GM12801 (cell line): ENCODE measurements at regions not wholly inside any gene's neighbourhood (a gene's known extent, or its start where the extent isn't known, plus 50 kb on each side); places are given as distances from the start of the nearest gene placed in this dataset.

ENCODE experiments used
- TF ChIP-seq, protein P1 (sequence below): IDR thresholded peaks from one replicate; pipeline ENCODE4 v1.5.1; 2011; ENCODE audit warnings: control low read depth; ENCODE audit not compliant: insufficient read length; ENCODE audit errors: extremely low read depth

DNA sequence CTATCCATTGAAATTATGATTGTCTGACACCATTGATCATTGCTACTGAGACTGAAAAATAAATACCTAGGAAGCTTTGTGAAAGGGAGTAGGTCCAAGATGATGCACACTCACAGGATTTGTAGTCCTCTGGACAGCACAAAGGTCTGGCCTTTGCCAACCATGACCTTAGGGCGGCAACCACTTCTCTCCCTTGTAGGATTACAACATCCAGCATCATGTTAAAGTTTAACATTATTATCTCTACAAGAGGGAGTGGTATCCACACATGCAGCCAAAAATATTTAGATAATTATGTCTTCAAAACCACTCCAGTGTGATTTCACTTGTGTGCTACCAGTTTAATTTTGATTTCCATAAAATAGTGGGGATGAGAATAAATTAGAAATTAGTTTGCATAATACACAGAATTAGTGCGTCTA is 51.1 kb upstream of the NHSL1 start:
- TF ChIP-seq, protein P1, sequence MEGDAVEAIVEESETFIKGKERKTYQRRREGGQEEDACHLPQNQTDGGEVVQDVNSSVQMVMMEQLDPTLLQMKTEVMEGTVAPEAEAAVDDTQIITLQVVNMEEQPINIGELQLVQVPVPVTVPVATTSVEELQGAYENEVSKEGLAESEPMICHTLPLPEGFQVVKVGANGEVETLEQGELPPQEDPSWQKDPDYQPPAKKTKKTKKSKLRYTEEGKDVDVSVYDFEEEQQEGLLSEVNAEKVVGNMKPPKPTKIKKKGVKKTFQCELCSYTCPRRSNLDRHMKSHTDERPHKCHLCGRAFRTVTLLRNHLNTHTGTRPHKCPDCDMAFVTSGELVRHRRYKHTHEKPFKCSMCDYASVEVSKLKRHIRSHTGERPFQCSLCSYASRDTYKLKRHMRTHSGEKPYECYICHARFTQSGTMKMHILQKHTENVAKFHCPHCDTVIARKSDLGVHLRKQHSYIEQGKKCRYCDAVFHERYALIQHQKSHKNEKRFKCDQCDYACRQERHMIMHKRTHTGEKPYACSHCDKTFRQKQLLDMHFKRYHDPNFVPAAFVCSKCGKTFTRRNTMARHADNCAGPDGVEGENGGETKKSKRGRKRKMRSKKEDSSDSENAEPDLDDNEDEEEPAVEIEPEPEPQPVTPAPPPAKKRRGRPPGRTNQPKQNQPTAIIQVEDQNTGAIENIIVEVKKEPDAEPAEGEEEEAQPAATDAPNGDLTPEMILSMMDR = no peak

DNA sequence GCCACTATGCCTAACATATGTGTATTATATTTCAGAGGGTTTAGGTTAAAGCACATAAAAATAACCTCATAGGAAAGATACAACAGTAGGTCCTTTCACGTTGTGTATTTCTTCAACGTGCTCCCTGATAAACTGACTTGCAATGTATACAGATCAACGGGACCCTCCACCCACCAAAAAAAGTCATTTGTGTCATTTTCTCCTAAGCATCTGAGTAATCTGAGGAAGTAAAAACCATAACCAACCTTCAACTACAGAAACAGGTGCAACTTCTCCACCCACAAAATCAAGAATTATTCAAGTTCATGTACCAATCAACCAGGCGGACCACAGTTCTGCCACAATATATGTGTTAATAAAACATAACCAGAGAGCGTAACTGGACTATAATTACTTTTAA is 54.9 kb upstream of the NHSL1 start:
- TF ChIP-seq, protein P1 = no peak

DNA sequence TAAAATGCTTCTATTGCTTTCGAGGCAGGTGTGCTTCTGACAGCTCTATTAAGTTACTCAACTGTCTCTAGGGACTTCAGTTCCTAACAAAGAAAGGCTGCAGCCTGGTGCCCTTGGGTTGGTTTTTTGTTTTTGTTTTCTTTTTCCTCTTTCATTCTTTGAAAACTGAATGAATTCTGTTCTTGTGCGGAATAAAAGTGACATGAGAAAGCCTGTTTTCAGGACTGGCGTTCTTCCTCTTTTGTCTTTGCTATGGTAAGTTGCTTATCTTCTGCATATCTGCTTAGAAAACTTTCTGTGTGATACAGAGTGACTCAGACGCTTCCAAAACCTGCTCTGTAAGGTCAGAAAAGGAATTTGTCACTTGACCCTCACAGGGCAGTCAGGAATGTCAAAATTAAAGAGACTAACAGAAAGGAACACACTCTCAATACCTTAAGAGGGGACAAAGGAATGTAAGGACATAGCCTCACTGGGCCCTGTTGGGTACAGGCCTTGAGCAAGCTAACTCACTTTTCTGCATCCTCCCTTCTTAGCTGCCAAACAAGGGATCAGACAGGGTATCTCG is 56.2 kb upstream of the NHSL1 start:
- TF ChIP-seq, protein P1 = no peak

DNA sequence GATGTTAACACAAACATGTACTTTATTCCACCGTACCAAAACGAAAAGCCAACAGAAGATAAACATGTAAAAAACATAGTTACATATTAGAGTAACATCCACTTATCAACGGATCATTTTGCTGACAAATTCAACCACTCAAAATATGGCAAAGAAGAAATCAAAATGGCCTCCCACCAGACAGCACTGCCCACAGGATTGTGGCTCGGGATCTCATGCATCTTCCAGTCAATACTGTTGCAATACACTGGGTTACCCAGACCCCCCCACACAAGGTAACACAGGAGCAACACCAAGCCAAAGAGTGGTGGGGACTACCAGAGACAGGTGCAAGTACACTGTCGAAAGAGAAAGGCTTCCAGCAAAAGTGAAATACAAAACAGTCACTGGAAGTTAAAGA is 57.9 kb upstream of the NHSL1 start:
- TF ChIP-seq, protein P1 = no peak

DNA sequence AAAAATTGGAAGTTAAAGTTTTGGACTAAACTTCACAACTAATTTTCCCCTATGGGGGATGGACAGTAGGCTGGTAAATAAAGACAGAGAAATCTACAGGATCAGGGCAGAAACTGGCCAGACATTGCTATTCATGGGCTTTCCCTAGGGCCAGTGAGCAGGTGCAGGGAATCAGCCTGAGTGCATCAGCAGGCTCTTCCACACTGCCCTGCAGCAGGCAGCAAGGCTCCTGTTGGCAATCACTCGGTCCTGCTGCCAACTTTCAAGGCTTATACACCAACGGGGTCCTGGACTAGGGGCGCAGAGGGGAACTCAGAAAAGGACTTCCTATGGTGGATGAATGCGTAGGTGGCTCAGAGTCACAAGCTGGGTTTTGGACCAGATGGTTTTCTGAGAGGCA is 59.8 kb upstream of the NHSL1 start:
- TF ChIP-seq, protein P1 = no peak

DNA sequence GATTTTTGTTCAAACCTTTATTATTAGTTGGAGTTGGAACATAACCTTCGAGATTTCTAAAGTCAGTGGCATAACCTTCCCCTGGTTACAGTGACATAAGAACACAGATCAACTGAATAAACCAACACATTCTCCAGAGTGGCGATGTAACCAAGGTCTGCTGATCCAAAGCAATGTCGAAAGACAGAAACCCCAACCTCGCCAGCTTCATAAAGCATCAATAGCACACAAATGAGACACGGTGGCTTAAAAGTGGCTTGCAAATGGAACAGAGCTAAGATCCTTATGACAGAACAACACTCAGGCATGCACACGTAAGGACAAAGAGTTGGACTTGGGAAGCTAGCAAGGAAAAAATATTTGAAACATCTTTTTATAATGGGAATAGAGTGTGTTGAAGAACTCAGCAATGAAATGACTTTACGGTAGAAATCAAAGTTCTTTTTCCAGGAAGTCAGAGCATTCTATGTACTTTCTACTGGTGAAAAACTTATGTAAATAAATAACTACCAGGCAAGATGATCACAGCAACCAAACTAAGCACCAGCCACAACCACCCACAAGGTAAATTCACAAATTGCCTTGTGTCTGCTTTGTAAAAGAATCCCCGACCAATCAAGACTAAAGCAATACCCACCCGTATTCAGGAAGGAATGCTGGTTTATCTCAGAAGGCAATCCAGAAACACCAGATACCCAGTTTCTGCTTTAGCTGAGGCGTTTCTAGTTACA is 61.0 kb upstream of the NHSL1 start:
- TF ChIP-seq, protein P1 = no peak

DNA sequence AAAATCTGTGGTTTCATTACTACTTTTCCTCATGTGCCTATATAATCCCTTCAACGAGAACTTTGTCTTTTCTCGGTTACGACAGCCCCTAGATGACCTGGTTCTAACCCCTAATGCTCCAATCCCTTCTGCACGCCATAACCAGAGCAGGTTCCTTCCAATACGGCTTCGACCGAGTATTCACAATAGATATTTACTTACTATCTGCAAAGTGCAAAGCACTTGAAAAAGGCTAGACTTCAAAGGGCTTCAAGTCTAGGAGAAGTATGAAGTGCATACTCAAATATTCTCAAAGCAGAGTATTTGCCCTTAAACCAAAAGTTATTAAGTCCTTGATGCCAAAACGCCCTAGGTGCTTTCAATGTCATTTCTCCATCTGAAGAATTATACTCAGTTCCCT is 63.4 kb upstream of the NHSL1 start:
- TF ChIP-seq, protein P1 = no peak

DNA sequence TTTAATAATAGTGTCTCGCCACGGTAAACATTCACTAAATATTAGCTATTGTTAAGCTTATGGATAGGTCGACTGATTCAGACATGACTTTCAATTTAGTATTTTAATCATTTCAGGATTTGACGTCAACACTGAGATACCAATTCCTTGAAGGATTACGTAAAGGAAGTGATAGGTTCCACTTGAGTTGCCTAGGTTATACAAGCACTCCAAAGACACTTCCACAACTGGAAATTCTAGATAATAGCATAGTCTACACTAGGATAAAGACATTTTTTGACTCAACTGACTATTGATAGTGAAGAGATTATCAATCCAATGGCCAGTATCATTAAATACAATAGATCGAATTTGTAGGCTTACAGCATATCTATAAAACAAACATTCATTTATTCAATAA is 63.9 kb upstream of the NHSL1 start:
- TF ChIP-seq, protein P1 = no peak
